ENCODE measurements at regions not wholly inside any gene's neighbourhood (a gene's known extent, or its start where the extent isn't known, plus 50 kb on each side); places are given as distances from the start of the nearest gene placed in this dataset.

GRCh38 chr10:70981171-70981836, 92.9 kb upstream of the PCBD1 start:
- Mint-ChIP-seq H3K9me3 (no peaks in the 10 kb centered on the region), H3K4me3 (no peak overlapping the region), H3K27ac (peak overlapping the region; percentile 79 to 92), H3K4me1 (peaks cover 34 to 49% of the 10 kb centered on the region in 2 donors), H3K36me3 (no peaks in the 10 kb centered on the region), H3K27me3 (ENCODE audit: low read depth in 2 of 2) (peaks cover 0 to 6% of the 10 kb centered on the region in 2 donors)
- 84% methylated on average over 6 of the region's 7 CpGs for whole genome bisulfite sequencing (ENCODE audit: insufficient coverage)
- Histone ChIP-seq H3K27ac (ENCODE audit: low read length) (peak overlapping the region; percentile 84), H3K9me3 (ENCODE audit: control insufficient read depth, insufficient read depth, low read length) (no peaks in the 10 kb centered on the region), H3K27me3 (ENCODE audit: control insufficient read depth, insufficient read depth, low read length) (no peaks in the 10 kb centered on the region), H3K36me3 (ENCODE audit: control insufficient read depth, insufficient read depth, low read length) (no peaks in the 10 kb centered on the region), H3K4me3 (ENCODE audit: low read length) (no peak overlapping the region), H3K4me1 (ENCODE audit: control insufficient read depth, insufficient read depth, low read length) (peaks cover 36% of the 10 kb centered on the region)
- ATAC-seq, result peak; percentile 34 to 45 (median 37)
- no peak for TF ChIP-seq CTCF (IDR thresholded peaks at IDR 0.05)
- no peak for DNase-seq
- intact Hi-C loops (cut with micrococcal nuclease), result no loop called here

GRCh38 chr10:70981936-70982335, 93.6 kb upstream of the PCBD1 start:
- Histone ChIP-seq H3K36me3 (ENCODE audit: control insufficient read depth, insufficient read depth, low read length) (no peaks in the 10 kb centered on the region), H3K27me3 (ENCODE audit: control insufficient read depth, insufficient read depth, low read length) (no peaks in the 10 kb centered on the region), H3K4me3 (ENCODE audit: low read length) (peak overlapping the region; percentile 5), H3K9me3 (ENCODE audit: control insufficient read depth, insufficient read depth, low read length) (no peaks in the 10 kb centered on the region), H3K27ac (ENCODE audit: low read length) (peak overlapping the region; percentile 84), H3K4me1 (ENCODE audit: control insufficient read depth, insufficient read depth, low read length) (peaks cover 43% of the 10 kb centered on the region)
- DNase-seq (no peak), ATAC-seq (peak; percentile 30 to 41 (median 35))
- intact Hi-C loops (cut with micrococcal nuclease), result no loop called here
- peak overlapping the region; percentile 79 to 92 for H3K27ac Mint-ChIP-seq
- H3K9me3 Mint-ChIP-seq, result no peaks in the 10 kb centered on the region
- no peaks in the 10 kb centered on the region for H3K27me3 Mint-ChIP-seq (ENCODE audit: low read depth in 2 of 2)
- WGBS (ENCODE audit: insufficient coverage), result 50% methylated on average over 6 of the region's 6 CpGs
- peaks cover 38 to 54% of the 10 kb centered on the region in 2 donors for H3K4me1 Mint-ChIP-seq
- H3K4me3 Mint-ChIP-seq, result peak overlapping the region; percentile 72
- TF ChIP-seq CTCF (IDR thresholded peaks at IDR 0.05), result no peak
- no peaks in the 10 kb centered on the region for H3K36me3 Mint-ChIP-seq

DNA sequence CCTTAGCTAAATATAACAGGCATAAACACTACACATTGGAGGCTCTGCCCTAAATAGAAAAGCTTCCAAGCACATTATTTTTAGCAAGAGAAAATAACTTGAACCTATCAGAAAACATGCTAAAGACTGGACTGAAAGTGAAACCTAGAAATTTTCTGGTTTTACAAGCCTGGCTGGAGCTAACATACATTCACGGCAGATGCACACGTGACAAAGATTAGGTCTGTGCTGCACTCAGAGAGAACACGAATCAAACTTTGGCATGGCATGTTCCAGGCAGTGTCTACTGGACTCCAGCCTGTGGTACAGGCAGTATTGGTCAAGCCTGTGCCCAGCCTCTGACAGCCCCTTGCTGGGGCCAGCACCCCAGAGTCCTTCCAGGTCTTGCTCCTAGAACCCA, 94.1 kb upstream of the PCBD1 start:
- DNase-seq, result peak in 1 of 2 donors; percentile 35

More for the DNA sequence above, 94.1 kb upstream of the PCBD1 start:
- H3K36me3 Mint-ChIP-seq, result no peaks in the 10 kb centered on the region
- WGBS (ENCODE audit: insufficient coverage), result 7% methylated on average over 3 of the region's 3 CpGs
- peak overlapping the region; percentile 72 for H3K4me3 Mint-ChIP-seq
- peak overlapping the region; percentile 84 for H3K27ac ChIP-seq (ENCODE audit: low read length)
- no peaks in the 10 kb centered on the region for H3K9me3 Mint-ChIP-seq
- peak overlapping the region; percentile 5 for H3K4me3 ChIP-seq (ENCODE audit: low read length)
- H3K9me3 ChIP-seq (ENCODE audit: control insufficient read depth, insufficient read depth, low read length), result no peaks in the 10 kb centered on the region
- intact Hi-C loops (cut with micrococcal nuclease), result no loop called here
- peaks cover 46% of the 10 kb centered on the region for H3K4me1 ChIP-seq (ENCODE audit: control insufficient read depth, insufficient read depth, low read length)
- ATAC-seq, result peak; percentile 74 to 82 (median 77)
- peaks cover 38 to 54% of the 10 kb centered on the region in 2 donors for H3K4me1 Mint-ChIP-seq
- H3K27ac Mint-ChIP-seq, result peak overlapping the region; percentile 79 to 92
- no peaks in the 10 kb centered on the region for H3K27me3 ChIP-seq (ENCODE audit: control insufficient read depth, insufficient read depth, low read length)
- no peaks in the 10 kb centered on the region for H3K36me3 ChIP-seq (ENCODE audit: control insufficient read depth, insufficient read depth, low read length)
- TF ChIP-seq CTCF (IDR thresholded peaks at IDR 0.05), result no peak
- H3K27me3 Mint-ChIP-seq (ENCODE audit: low read depth in 2 of 2), result no peaks in the 10 kb centered on the region
